Erythroblast (primary cell): ENCODE measurements at regions not wholly inside any gene's neighbourhood (a gene's known extent, or its start where the extent isn't known, plus 50 kb on each side); places are given as distances from the start of the nearest gene placed in this dataset.
"Not testable (repeated sequence)": the region's sequence is repeated elsewhere in the genome, so short reads cannot be mapped to it uniquely, and the experiment has no call there.

Source experiments
- GATA1 ChIP-seq: IDR thresholded peaks from 2 replicates; pipeline ENCODE4 v1.6.1; 2011; ENCODE audit warnings: low read depth, mild to moderate bottlenecking, control low read depth, low read length, moderate library complexity
- POLR2A ChIP-seq: IDR thresholded peaks from 2 replicates; pipeline ENCODE4 v1.6.1; 2011; ENCODE audit warnings: mild to moderate bottlenecking, low read length

GRCh38 chr7:82571047-82571446 is 127.5 kb upstream of the CACNA2D1 start:
- TF ChIP-seq POLR2A, GATA1: not testable (repeated sequence)
